COLO668 (cell line): ENCODE measurements at regions not wholly inside any gene's neighbourhood (a gene's known extent, or its start where the extent isn't known, plus 50 kb on each side); places are given as distances from the start of the nearest gene placed in this dataset.
A peak's percentile ranks its signal among the peaks of the same experiment; 100 is the strongest.
"Not testable (repeated sequence)": the region's sequence is repeated elsewhere in the genome, so short reads cannot be mapped to it uniquely, and the experiment has no call there.

Experiments used
- DNase-seq: peaks from one replicate; lab custom pipeline; 2025; ENCODE audit not compliant: unreplicated experiment; lab: John Stamatoyannopoulos, UW

GRCh38 chr10:3661271-3661670 lies 123.7 kb downstream of the KLF6 start:
- no peak for DNase-seq

- DNase-seq, result no peak
Observed at GRCh38 chr10:3660753-3661152, 124.3 kb downstream of the KLF6 start.

- DNase-seq, result no peak
Observed at GRCh38 chr10:3659203-3659917, 125.6 kb downstream of the KLF6 start.

- DNase-seq, result peak; percentile 4
Observed at GRCh38 chr10:3658766-3659165, 126.2 kb downstream of the KLF6 start.

- no peak for DNase-seq
Observed at GRCh38 chr10:3656214-3656613, 128.8 kb downstream of the KLF6 start.

- no peak for DNase-seq
Observed at GRCh38 chr10:3655528-3655927, 129.5 kb downstream of the KLF6 start.

- DNase-seq, result no peak
Observed at GRCh38 chr10:3654980-3655379, 130.0 kb downstream of the KLF6 start.

GRCh38 chr10:3654496-3654895 lies 130.5 kb downstream of the KLF6 start:
- no peak for DNase-seq

GRCh38 chr10:3653303-3653702 lies 131.7 kb downstream of the KLF6 start:
- not testable (repeated sequence) for DNase-seq

- DNase-seq, result no peak
Observed at GRCh38 chr10:3652886-3653285, 132.1 kb downstream of the KLF6 start.

GRCh38 chr10:3651969-3652653 lies 132.9 kb downstream of the KLF6 start:
- no peak for DNase-seq

- no peak for DNase-seq
Observed at GRCh38 chr10:3648576-3648975, 136.4 kb downstream of the KLF6 start.

GRCh38 chr10:3648170-3648569 lies 136.8 kb downstream of the KLF6 start:
- DNase-seq, result no peak

- no peak for DNase-seq
Observed at GRCh38 chr10:3647074-3647473, 137.9 kb downstream of the KLF6 start.

GRCh38 chr10:3645406-3645805 lies 139.6 kb downstream of the KLF6 start:
- no peak for DNase-seq

GRCh38 chr10:3640816-3641215 lies 144.2 kb downstream of the KLF6 start:
- DNase-seq, result no peak

- no peak for DNase-seq
Observed at GRCh38 chr10:3639546-3639945, 145.5 kb downstream of the KLF6 start.

- peak; percentile 88 for DNase-seq
Observed at GRCh38 chr10:3636356-3637181, 148.4 kb downstream of the KLF6 start.

GRCh38 chr10:3635697-3636096 lies 149.3 kb downstream of the KLF6 start:
- DNase-seq, result peak; percentile 14

- DNase-seq, result peak; percentile 34
Observed at GRCh38 chr10:3635211-3635671, 149.8 kb downstream of the KLF6 start.

GRCh38 chr10:3634646-3635045 lies 150.4 kb downstream of the KLF6 start:
- DNase-seq, result not testable (repeated sequence)
